HCT116 (cell line): ENCODE measurements at regions not wholly inside any gene's neighbourhood (a gene's known extent, or its start where the extent isn't known, plus 50 kb on each side); places are given as distances from the start of the nearest gene placed in this dataset.

Source experiments
- ATAC-seq: fragments of 200-7000 bp; cut with Tn5 transposase; 2 replicates; pipeline ENCODE4 v1.9.1; 2020; ENCODE audit warnings: mild to moderate bottlenecking, moderate library complexity
- BruUV-seq: library from RNA; stranded (reverse); fragments of 400-500 nt; replicated peaks from 2 replicates; lab custom pipeline; 2021; lab: Mats Ljungman, UMichigan
- CTCF ChIA-PET: fragments of 300-600 bp; sonication (Branson Sonifier 250); formaldehyde crosslinking; loops from one replicate; lab custom pipeline; 2021; ENCODE audit warnings: antibody characterized with exemption; lab: Charles Lee
- POLR2A ChIA-PET: fragments of 300-600, 350-600 bp; sonication (Branson Sonifier 250); formaldehyde crosslinking; loops from one replicate; lab custom pipeline; 2021; ENCODE audit warnings: antibody characterized with exemption; lab: Charles Lee
- RAD21 ChIA-PET, 2 experiments: fragments of 300-600 bp; sonication (Branson Sonifier 250); formaldehyde crosslinking; loops; one replicate each; lab custom pipeline; 2023; ENCODE audit warnings: low total read pairs in 2 of 2; ENCODE audit not compliant: uncharacterized antibody in 2 of 2, unreplicated experiment in 2 of 2, low non-redundant PET in 1 of 2; lab: Charles Lee
- DNase-seq: peaks from one replicate; pipeline ENCODE4 v3.0.0-alpha.2; 2010; ENCODE audit warnings: low read depth, low spot score
- H2AFZ ChIP-seq: fragments of 200-600 bp; shearing (Covaris generic), sonication (generic); 2 replicates; pipeline ENCODE4 v1.6.1; 2017; ENCODE audit warnings: low read depth, mixed run types, mixed read lengths, antibody characterized with exemption, low read length; ENCODE audit not compliant: poor library complexity, severe bottlenecking
- H3K27ac ChIP-seq: 2 replicates; pipeline ENCODE4 v1.5.1; 2012; ENCODE audit warnings: low read depth, low read length
- H3K27me3 ChIP-seq: fragments of 200-600 bp; sonication (generic); 2 replicates; pipeline ENCODE4 v1.6.1; 2016; ENCODE audit warnings: mixed run types, low read length, mixed read lengths; ENCODE audit not compliant: insufficient read depth
- H3K36me3 ChIP-seq, 2 experiments: fragments of 200-500 bp in 1 of 2; fragments of 200-600 bp in 1 of 2; sonication (Bioruptor generic) in 1 of 2; sonication (generic) in 1 of 2; 2 replicates each; pipeline versions ENCODE4 v1.5.1 to v1.6.1; 2014 to 2016; ENCODE audit warnings: low read length in 2 of 2, inconsistent platforms in 1 of 2, mixed read lengths in 1 of 2, mixed run types in 1 of 2; ENCODE audit not compliant: insufficient read depth in 2 of 2, control insufficient read depth in 1 of 2
- H3K4me1 ChIP-seq, 2 experiments: fragments of 200-600 bp in 1 of 2; sonication (generic) in 1 of 2; 2 replicates each; pipeline versions ENCODE4 v1.5.1 to v1.6.1; 2012 to 2017; ENCODE audit warnings: low read length in 2 of 2, inconsistent platforms in 1 of 2, mild to moderate bottlenecking in 1 of 2, mixed read lengths in 1 of 2, mixed run types in 1 of 2, moderate library complexity in 1 of 2; ENCODE audit not compliant: insufficient read depth in 2 of 2, control insufficient read depth in 1 of 2
- H3K4me2 ChIP-seq: fragments of 200-600 bp; sonication (generic); 2 replicates; pipeline ENCODE4 v1.6.1; 2017; ENCODE audit warnings: mixed run types, low read length, mixed read lengths
- H3K4me3 ChIP-seq, 2 experiments: fragments of 200-600 bp in 1 of 2; sonication (generic) in 1 of 2; replicated peaks in 1 of 2; 2 replicates each; pipeline ENCODE4 v1.5.1; 2011 to 2016; ENCODE audit warnings: low read length in 2 of 2, control low read depth in 1 of 2, low read depth in 1 of 2, mild to moderate bottlenecking in 1 of 2, mixed read lengths in 1 of 2, mixed run types in 1 of 2
- H3K79me2 ChIP-seq: fragments of 200-600 bp; sonication (generic); 2 replicates; pipeline ENCODE4 v1.6.1; 2017; ENCODE audit warnings: mild to moderate bottlenecking, mixed run types, low read length, moderate library complexity, mixed read lengths; ENCODE audit not compliant: insufficient read depth
- H3K9ac ChIP-seq: fragments of 200-600 bp; sonication (generic); 2 replicates; pipeline ENCODE4 v1.6.1; 2016; ENCODE audit warnings: low read length, mixed read lengths
- H3K9me2 ChIP-seq: fragments of 200-600 bp; sonication (generic), shearing (Covaris generic); 2 replicates; pipeline ENCODE4 v1.6.1; 2017; ENCODE audit warnings: mixed run types, mild to moderate bottlenecking, moderate library complexity; ENCODE audit not compliant: insufficient read depth
- H3K9me3 ChIP-seq, 2 experiments: fragments of 200-500 bp in 1 of 2; fragments of 200-600 bp in 1 of 2; sonication (Bioruptor generic) in 1 of 2; sonication (generic) in 1 of 2; 2 replicates each; pipeline ENCODE4 v1.6.1; 2014 to 2017; ENCODE audit warnings: low read length in 2 of 2, mixed read lengths in 2 of 2, inconsistent platforms in 1 of 2, low read depth in 1 of 2, mild to moderate bottlenecking in 1 of 2, mixed run types in 1 of 2, moderate library complexity in 1 of 2; ENCODE audit not compliant: control insufficient read depth in 1 of 2, insufficient read depth in 1 of 2
- H4K20me1 ChIP-seq: fragments of 200-600 bp; sonication (generic), shearing (Covaris generic); 2 replicates; pipeline ENCODE4 v1.6.1; 2017; ENCODE audit warnings: mixed run types, mild to moderate bottlenecking, moderate library complexity; ENCODE audit not compliant: insufficient read depth
- CBX3 ChIP-seq: IDR thresholded peaks from 2 replicates; pipeline ENCODE4 v1.6.1; 2012; ENCODE audit warnings: low read depth
- CEBPB ChIP-seq: IDR thresholded peaks from 2 replicates; pipeline ENCODE4 v1.6.1; 2012; ENCODE audit warnings: low read depth
- ELF1 ChIP-seq: IDR thresholded peaks from 2 replicates; pipeline ENCODE4 v1.6.1; 2012; ENCODE audit warnings: low read depth, borderline replicate concordance
- EZH2 ChIP-seq: fragments of 200-600 bp; sonication (generic); IDR thresholded peaks from 2 replicates; pipeline ENCODE4 v1.6.1; 2017; ENCODE audit warnings: antibody characterized with exemption, mixed run types
- FOSL1 ChIP-seq: IDR thresholded peaks from 2 replicates; pipeline ENCODE4 v1.6.1; 2012; ENCODE audit warnings: low read depth
- JUND ChIP-seq: IDR thresholded peaks from 2 replicates; pipeline ENCODE4 v1.6.1; 2012
- POLR2AphosphoS5 ChIP-seq: IDR thresholded peaks from 2 replicates; pipeline ENCODE4 v1.6.1; 2011; ENCODE audit warnings: mild to moderate bottlenecking, low read depth, low read length, moderate library complexity
- RAD21 ChIP-seq: IDR thresholded peaks from 2 replicates; pipeline ENCODE4 v1.6.1; 2012; ENCODE audit warnings: low read depth, mild to moderate bottlenecking
- SP1 ChIP-seq: IDR thresholded peaks from 2 replicates; pipeline ENCODE4 v1.6.1; 2012; ENCODE audit warnings: low read depth
- SRF ChIP-seq: IDR thresholded peaks from 2 replicates; pipeline ENCODE4 v1.6.1; 2012; ENCODE audit warnings: low read depth
- TCF7L2 ChIP-seq: IDR thresholded peaks from 2 replicates; pipeline ENCODE4 v1.7.0; 2011; ENCODE audit warnings: borderline replicate concordance, inconsistent platforms; ENCODE audit not compliant: insufficient read depth, insufficient read length; ENCODE audit errors: extremely low read depth
- YY1 ChIP-seq: IDR thresholded peaks from 2 replicates; pipeline ENCODE4 v1.6.1; 2011; ENCODE audit warnings: low read length, low read depth, moderate library complexity, mild to moderate bottlenecking; ENCODE audit not compliant: insufficient replicate concordance; ENCODE audit errors: extremely low read depth
- intact Hi-C: fragments of 100-400 bp; cut with micrococcal nuclease; formaldehyde crosslinking; loops from 2 replicates; pipeline ENCODE4 v1.10.0; 2022

DNA sequence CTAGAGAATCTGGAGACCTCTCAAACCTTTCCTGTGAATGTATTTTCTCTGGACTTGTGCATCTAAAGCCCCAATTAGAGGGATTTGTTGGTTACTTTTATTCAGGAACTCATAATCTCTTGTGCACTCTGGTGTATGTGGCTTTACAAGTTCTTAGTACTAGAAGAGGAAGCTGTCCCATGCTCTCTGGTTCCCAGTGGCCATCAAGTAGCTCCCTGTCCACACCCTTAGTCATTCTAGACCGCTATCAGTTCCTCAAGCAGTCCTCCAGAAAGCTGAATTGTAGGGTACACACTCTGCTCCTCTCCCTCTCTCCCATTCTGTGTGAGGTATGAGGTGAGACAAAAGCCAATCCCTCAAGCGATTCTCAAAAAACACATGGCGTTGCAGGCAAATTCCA is 470.3 kb downstream of the PTPRC start:
- CTCF ChIA-PET, result no interaction called here
- H3K4me1 ChIP-seq, result no peaks in the 10 kb centered on the region
- DNase-seq, result no peak

GRCh38 chr1:199112365-199112764 is 473.5 kb downstream of the PTPRC start:
- no TSS peak for BruUV-seq
- H3K9me2 ChIP-seq, result no peaks in the 10 kb centered on the region
- intact Hi-C loops, result no loop called here
- no peaks in the 10 kb centered on the region for H3K36me3 ChIP-seq
- POLR2A ChIA-PET, result no interaction called here
- H3K9me3 ChIP-seq, result no peaks in the 10 kb centered on the region
- H3K79me2 ChIP-seq, result no peaks in the 10 kb centered on the region
- TF ChIP-seq YY1, result no peak
- TF ChIP-seq TCF7L2, result no peak
- TF ChIP-seq ELF1, result no peak
- no peak for TF ChIP-seq EZH2
- TF ChIP-seq FOSL1, result no peak
- TF ChIP-seq SP1, result no peak
- TF ChIP-seq RAD21, result no peak
- no peak for TF ChIP-seq CEBPB
- no peak for TF ChIP-seq JUND
- no peak for TF ChIP-seq SRF
- TF ChIP-seq CBX3, result no peak
- RAD21 ChIA-PET, result interaction anchor here in 1 of 2 experiments (1.2 kb wide), 1 partner anchor 352 kb away, joined by 3 read pairs; no protein-coding TSS in a partner anchor
- H3K4me2 ChIP-seq, result no peak overlapping the region
- DNase-seq (no peak), ATAC-seq (no peak)
- H3K4me3 ChIP-seq, result no peak overlapping the region
- no peak overlapping the region for H3K27ac ChIP-seq
- no peaks in the 10 kb centered on the region for H3K4me1 ChIP-seq
- no peak overlapping the region for H2AFZ ChIP-seq
- CTCF ChIA-PET, result interaction anchor here (0.9 to 1.3 kb wide), 2 partner anchors 11 to 349 kb away, joined by 3 to 8 read pairs; no protein-coding TSS in a partner anchor
- H4K20me1 ChIP-seq, result no peaks in the 10 kb centered on the region
- no peak overlapping the region for H3K9ac ChIP-seq
- no peaks in the 10 kb centered on the region for H3K27me3 ChIP-seq

More for the DNA sequence above, 470.3 kb downstream of the PTPRC start:
- RAD21 ChIA-PET, result no interaction called here
- Histone ChIP-seq H3K79me2 (no peaks in the 10 kb centered on the region), H3K36me3 (no peaks in the 10 kb centered on the region), H3K9me2 (no peaks in the 10 kb centered on the region), H2AFZ (no peak overlapping the region), H3K27ac (no peak overlapping the region), H3K27me3 (no peaks in the 10 kb centered on the region), H3K9me3 (no peaks in the 10 kb centered on the region), H3K4me3 (no peak overlapping the region), H3K9ac (no peak overlapping the region), H4K20me1 (no peaks in the 10 kb centered on the region), H3K4me2 (no peak overlapping the region)
- no peak for ATAC-seq
- POLR2A ChIA-PET, result no interaction called here
- intact Hi-C loops, result no loop called here
- no TSS peak for BruUV-seq
- TF ChIP-seq POLR2AphosphoS5, result no peak
